HG02973 (cell line): ENCODE measurements at regions not wholly inside any gene's neighbourhood (a gene's known extent, or its start where the extent isn't known, plus 50 kb on each side); places are given as distances from the start of the nearest gene placed in this dataset.

Experiments used
- ATAC-seq: cut with Tn5 transposase; IDR thresholded peaks from one replicate; pipeline ENCODE4 v1.9.1; 2021; ENCODE audit warnings: moderate library complexity; ENCODE audit not compliant: unreplicated experiment

- ATAC-seq = no peak
These were observed 219.5 kb upstream of the GYPC start for GRCh38 chr2:126436411-126436810.

- no peak for ATAC-seq
These were observed 218.9 kb upstream of the GYPC start for GRCh38 chr2:126437016-126437415.

- no peak for ATAC-seq
These were observed 211.4 kb upstream of the GYPC start for GRCh38 chr2:126444512-126444911.

GRCh38 chr2:126446106-126446695 is 209.8 kb upstream of the GYPC start:
- no peak for ATAC-seq

GRCh38 chr2:126448611-126449010 is 207.3 kb upstream of the GYPC start:
- no peak for ATAC-seq

GRCh38 chr2:126449677-126450076 is 206.3 kb upstream of the GYPC start:
- ATAC-seq = peak; percentile 97

- no peak for ATAC-seq
These were observed 191.9 kb upstream of the GYPC start for GRCh38 chr2:126463892-126464674.

GRCh38 chr2:126467367-126468054 is 188.4 kb upstream of the GYPC start:
- ATAC-seq = peak; percentile 99

- no peak for ATAC-seq
These were observed 180.9 kb upstream of the GYPC start for GRCh38 chr2:126475031-126475430.

GRCh38 chr2:126476691-126477090 is 179.3 kb upstream of the GYPC start:
- no peak for ATAC-seq

- ATAC-seq = no peak
These were observed 175.9 kb upstream of the GYPC start for GRCh38 chr2:126480033-126480432.

GRCh38 chr2:126482582-126483464 is 173.1 kb upstream of the GYPC start:
- no peak for ATAC-seq

GRCh38 chr2:126494593-126494992 is 161.4 kb upstream of the GYPC start:
- ATAC-seq = no peak

GRCh38 chr2:126495189-126495588 is 160.8 kb upstream of the GYPC start:
- ATAC-seq = no peak

- peak; percentile 95 for ATAC-seq
These were observed 159.5 kb upstream of the GYPC start for GRCh38 chr2:126496493-126496892.

GRCh38 chr2:126503476-126503875 is 152.5 kb upstream of the GYPC start:
- no peak for ATAC-seq

- no peak for ATAC-seq
These were observed 151.0 kb upstream of the GYPC start for GRCh38 chr2:126504949-126505348.

- no peak for ATAC-seq
These were observed 149.2 kb upstream of the GYPC start for GRCh38 chr2:126506786-126507185.

- ATAC-seq = no peak
These were observed 148.5 kb upstream of the GYPC start for GRCh38 chr2:126507425-126507911.

GRCh38 chr2:126510356-126510755 is 145.6 kb upstream of the GYPC start:
- ATAC-seq = no peak

GRCh38 chr2:126510960-126511359 is 145.0 kb upstream of the GYPC start:
- no peak for ATAC-seq
